LNCaP clone FGC (cell line): ENCODE measurements at regions not wholly inside any gene's neighbourhood (a gene's known extent, or its start where the extent isn't known, plus 50 kb on each side); places are given as distances from the start of the nearest gene placed in this dataset.

Source experiments
- DNase-seq: peaks from one replicate; pipeline ENCODE4 v3.0.0-alpha.2; 2011; ENCODE audit warnings: low read depth
- H3K4me3 ChIP-seq: 2 replicates; pipeline ENCODE4 v1.5.1; 2011; ENCODE audit warnings: mild to moderate bottlenecking, low read depth, low read length, control low read depth
- TF ChIP-seq, protein P1 (sequence below): IDR thresholded peaks from 2 replicates; pipeline ENCODE4 v1.5.1; 2012; ENCODE audit warnings: mild to moderate bottlenecking; ENCODE audit not compliant: control insufficient read depth, insufficient read depth; ENCODE audit errors: extremely low read depth

DNA sequence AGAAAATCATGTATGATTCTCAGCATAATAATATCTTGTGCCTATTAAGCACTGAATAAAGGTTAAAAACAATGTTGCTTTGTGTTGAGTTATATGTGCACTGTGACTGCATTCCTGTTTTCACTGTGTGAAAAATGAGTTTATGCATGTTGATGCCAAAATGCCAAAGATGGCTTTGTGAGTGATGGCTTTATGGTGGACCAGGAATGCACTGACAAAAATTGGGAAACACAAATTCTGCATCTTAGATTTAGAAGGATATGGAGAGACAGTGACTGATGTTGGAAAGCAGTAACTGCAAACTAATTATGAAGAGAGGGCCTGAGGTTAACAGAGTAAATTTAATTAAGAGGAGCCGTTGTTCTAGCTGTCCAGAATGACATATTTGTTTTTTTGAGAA lies 440.4 kb downstream of the KIF20B start:
- DNase-seq: no peak
- H3K4me3 ChIP-seq: no peak overlapping the region
- TF ChIP-seq, protein P1, sequence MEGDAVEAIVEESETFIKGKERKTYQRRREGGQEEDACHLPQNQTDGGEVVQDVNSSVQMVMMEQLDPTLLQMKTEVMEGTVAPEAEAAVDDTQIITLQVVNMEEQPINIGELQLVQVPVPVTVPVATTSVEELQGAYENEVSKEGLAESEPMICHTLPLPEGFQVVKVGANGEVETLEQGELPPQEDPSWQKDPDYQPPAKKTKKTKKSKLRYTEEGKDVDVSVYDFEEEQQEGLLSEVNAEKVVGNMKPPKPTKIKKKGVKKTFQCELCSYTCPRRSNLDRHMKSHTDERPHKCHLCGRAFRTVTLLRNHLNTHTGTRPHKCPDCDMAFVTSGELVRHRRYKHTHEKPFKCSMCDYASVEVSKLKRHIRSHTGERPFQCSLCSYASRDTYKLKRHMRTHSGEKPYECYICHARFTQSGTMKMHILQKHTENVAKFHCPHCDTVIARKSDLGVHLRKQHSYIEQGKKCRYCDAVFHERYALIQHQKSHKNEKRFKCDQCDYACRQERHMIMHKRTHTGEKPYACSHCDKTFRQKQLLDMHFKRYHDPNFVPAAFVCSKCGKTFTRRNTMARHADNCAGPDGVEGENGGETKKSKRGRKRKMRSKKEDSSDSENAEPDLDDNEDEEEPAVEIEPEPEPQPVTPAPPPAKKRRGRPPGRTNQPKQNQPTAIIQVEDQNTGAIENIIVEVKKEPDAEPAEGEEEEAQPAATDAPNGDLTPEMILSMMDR: no peak

GRCh38 chr10:90143937-90144336 lies 442.5 kb downstream of the KIF20B start:
- H3K4me3 ChIP-seq: no peak overlapping the region
- TF ChIP-seq, protein P1: no peak
- DNase-seq: no peak

DNA sequence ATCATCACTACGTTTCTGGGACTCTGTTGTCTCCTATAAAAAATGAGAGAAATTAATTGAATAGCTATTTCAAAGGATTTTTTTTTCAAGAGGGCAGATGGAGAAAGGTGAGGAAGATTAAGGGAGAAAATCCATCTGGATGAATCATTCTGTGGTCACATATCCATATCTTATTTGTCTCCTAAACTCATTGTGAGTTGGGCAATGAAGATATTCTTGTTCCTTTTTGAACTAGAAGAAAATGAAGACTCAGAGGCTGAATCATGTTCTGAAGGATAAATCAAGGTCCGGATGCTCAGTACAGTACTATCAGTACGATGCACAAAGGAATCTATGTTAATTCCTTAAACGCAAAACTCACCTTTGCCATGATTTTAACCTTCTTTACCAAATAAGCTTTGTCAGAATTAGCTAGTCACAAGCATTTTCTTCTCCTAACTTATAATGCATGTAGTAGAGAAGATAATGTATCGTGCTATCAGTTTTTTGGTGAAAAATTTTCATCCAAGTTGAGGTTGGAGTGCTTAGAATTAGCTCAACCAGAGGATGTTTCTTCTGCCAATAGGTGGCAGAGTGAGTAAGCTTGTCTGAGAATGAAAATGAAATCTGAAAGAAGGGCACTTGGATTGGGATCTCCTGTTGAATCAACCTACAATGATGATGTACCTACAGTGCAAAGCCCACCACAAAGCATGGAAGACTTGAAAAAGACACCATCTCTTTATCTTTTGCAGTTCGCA lies 446.9 kb downstream of the KIF20B start:
- DNase-seq: no peak
- TF ChIP-seq, protein P1: peak; percentile 76
- H3K4me3 ChIP-seq: no peak overlapping the region

DNA sequence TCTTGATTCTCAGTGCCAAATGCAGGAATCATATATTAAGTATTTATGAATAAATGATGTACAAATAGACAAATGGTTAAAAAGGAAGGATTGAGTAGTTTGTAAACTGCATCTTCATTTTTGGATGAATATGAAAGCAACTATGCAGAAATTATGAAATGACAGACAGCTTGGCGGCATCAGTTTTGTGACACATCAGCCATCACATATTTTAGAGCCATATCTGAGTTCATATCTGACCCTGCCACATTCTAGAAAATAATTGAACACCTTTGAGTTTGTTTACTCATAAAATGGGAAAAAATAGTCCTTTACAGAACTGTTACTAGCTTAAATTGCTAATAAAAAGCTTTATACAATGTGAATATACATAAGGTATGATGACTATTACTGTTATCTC lies 448.2 kb downstream of the KIF20B start:
- TF ChIP-seq, protein P1: no peak
- no peak overlapping the region for H3K4me3 ChIP-seq
- DNase-seq: no peak

GRCh38 chr10:90162271-90162853 lies 461.0 kb downstream of the KIF20B start:
- H3K4me3 ChIP-seq: no peak overlapping the region
- TF ChIP-seq, protein P1: no peak
- DNase-seq: no peak

- TF ChIP-seq, protein P1: no peak
- H3K4me3 ChIP-seq: no peak overlapping the region
- DNase-seq: no peak
Measured at GRCh38 chr10:90167174-90168064, 466.0 kb downstream of the KIF20B start.
